ENCODE measurements at regions not wholly inside any gene's neighbourhood (a gene's known extent, or its start where the extent isn't known, plus 50 kb on each side); places are given as distances from the start of the nearest gene placed in this dataset.

DNA sequence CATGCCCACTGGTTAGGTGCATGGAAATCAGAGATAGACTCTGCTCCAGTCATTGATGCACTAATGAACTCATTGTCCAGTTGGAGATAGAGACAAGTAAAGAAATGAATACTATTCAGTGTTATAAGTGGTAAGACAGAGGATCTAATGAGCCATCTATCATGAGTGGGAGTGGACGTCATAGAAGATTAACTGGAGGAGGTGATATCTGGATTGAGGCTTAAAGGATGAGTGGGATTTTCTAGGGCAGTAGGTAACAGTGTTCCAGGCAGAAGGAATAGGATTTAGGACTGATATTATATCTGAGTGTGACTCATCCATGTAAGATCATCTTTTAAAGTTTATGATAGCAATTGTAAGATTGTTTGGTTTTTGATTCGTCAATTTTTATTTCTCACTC lies 152.2 kb upstream of the CSNK1A1L start:
- TF ChIP-seq, protein P1, sequence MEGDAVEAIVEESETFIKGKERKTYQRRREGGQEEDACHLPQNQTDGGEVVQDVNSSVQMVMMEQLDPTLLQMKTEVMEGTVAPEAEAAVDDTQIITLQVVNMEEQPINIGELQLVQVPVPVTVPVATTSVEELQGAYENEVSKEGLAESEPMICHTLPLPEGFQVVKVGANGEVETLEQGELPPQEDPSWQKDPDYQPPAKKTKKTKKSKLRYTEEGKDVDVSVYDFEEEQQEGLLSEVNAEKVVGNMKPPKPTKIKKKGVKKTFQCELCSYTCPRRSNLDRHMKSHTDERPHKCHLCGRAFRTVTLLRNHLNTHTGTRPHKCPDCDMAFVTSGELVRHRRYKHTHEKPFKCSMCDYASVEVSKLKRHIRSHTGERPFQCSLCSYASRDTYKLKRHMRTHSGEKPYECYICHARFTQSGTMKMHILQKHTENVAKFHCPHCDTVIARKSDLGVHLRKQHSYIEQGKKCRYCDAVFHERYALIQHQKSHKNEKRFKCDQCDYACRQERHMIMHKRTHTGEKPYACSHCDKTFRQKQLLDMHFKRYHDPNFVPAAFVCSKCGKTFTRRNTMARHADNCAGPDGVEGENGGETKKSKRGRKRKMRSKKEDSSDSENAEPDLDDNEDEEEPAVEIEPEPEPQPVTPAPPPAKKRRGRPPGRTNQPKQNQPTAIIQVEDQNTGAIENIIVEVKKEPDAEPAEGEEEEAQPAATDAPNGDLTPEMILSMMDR (IDR thresholded peaks at IDR 0.05; ENCODE audit: poor library complexity): no peak
- TF ChIP-seq EZH2phosphoT487 (IDR thresholded peaks at IDR 0.05; ENCODE audit: low read depth, severe bottlenecking, unreplicated experiment) (no peak), EZH2 (IDR thresholded peaks at IDR 0.05; ENCODE audit: borderline replicate concordance) (no peak)

Measured in hepatocyte (in vitro differentiated cells).